Progenitor cell of endocrine pancreas (in vitro differentiated cells): ENCODE measurements at regions not wholly inside any gene's neighbourhood (a gene's known extent, or its start where the extent isn't known, plus 50 kb on each side); places are given as distances from the start of the nearest gene placed in this dataset.

Experiments used
- DNase-seq: peaks from one replicate; pipeline ENCODE4 v3.0.0; 2021; ENCODE audit warnings: low spot score; ENCODE audit not compliant: unreplicated experiment
- H3K27ac Mint-ChIP-seq: 2 replicates; pipeline ENCODE4 v1.8.0; 2021; ENCODE audit warnings: mild to moderate bottlenecking, moderate library complexity, mixed read lengths
- H3K27me3 Mint-ChIP-seq: 2 replicates; pipeline ENCODE4 v1.8.0; 2021; ENCODE audit warnings: mixed read lengths
- H3K36me3 Mint-ChIP-seq: 2 replicates; pipeline ENCODE4 v1.8.0; 2022; ENCODE audit warnings: mixed read lengths; ENCODE audit not compliant: insufficient read depth
- H3K4me1 Mint-ChIP-seq: 2 replicates; pipeline ENCODE4 v1.8.0; 2021; ENCODE audit warnings: low read depth, mixed read lengths
- H3K4me3 Mint-ChIP-seq: 2 replicates; pipeline ENCODE4 v1.8.0; 2021; ENCODE audit warnings: low read depth, mild to moderate bottlenecking, moderate library complexity, mixed read lengths
- H3K9me3 Mint-ChIP-seq: 2 replicates; pipeline ENCODE4 v1.8.0; 2021; ENCODE audit warnings: low read depth, mixed read lengths
- CTCF ChIP-seq: fragments of 200-600 bp; sonication (generic); IDR thresholded peaks from one replicate; pipeline ENCODE4 v1.5.0; 2021; ENCODE audit warnings: antibody characterized with exemption, mild to moderate bottlenecking; ENCODE audit not compliant: unreplicated experiment

GRCh38 chr12:92426332-92426731, 276.5 kb upstream of the PLEKHG7 start:
- DNase-seq, result no peak
- H3K27ac Mint-ChIP-seq, result no peak overlapping the region

GRCh38 chr12:92425165-92425564, 277.6 kb upstream of the PLEKHG7 start:
- no peak overlapping the region for H3K4me3 Mint-ChIP-seq
- DNase-seq, result no peak
- no peak for TF ChIP-seq CTCF
- no peak overlapping the region for H3K27ac Mint-ChIP-seq
- peaks cover 3% of the 10 kb centered on the region for H3K9me3 Mint-ChIP-seq
- H3K27me3 Mint-ChIP-seq, result no peaks in the 10 kb centered on the region
- no peaks in the 10 kb centered on the region for H3K36me3 Mint-ChIP-seq
- H3K4me1 Mint-ChIP-seq, result peaks cover 12% of the 10 kb centered on the region

More at GRCh38 chr12:92426332-92426731, 276.5 kb upstream of the PLEKHG7 start:
- H3K36me3 Mint-ChIP-seq, result no peaks in the 10 kb centered on the region
- H3K9me3 Mint-ChIP-seq, result no peaks in the 10 kb centered on the region
- peaks cover 16% of the 10 kb centered on the region for H3K4me1 Mint-ChIP-seq
- TF ChIP-seq CTCF, result no peak
- no peak overlapping the region for H3K4me3 Mint-ChIP-seq
- H3K27me3 Mint-ChIP-seq, result no peaks in the 10 kb centered on the region

DNA sequence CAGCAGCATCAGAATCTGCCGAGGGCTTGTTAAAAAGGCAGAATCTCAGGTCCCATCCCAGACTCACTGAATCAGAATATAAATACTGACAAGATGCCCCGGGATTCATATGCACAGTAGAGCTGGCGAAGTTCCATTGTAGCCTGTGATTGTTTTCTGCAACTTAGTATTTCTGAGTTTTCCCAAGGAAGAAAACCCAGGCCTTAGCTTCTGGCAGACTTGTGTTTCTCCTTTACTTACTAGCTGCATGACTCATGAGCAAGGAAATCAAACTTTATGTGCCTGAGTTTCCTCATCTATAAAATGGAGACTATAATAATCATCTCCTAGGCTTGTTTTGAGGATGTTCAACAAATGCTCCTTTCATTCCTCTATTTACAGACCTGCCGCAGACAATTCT, 278.5 kb upstream of the PLEKHG7 start:
- Mint-ChIP-seq H3K4me3 (no peak overlapping the region), H3K9me3 (peaks cover 3% of the 10 kb centered on the region), H3K36me3 (no peaks in the 10 kb centered on the region), H3K27me3 (no peaks in the 10 kb centered on the region), H3K4me1 (peaks cover 5% of the 10 kb centered on the region), H3K27ac (no peak overlapping the region)
- DNase-seq, result no peak
- TF ChIP-seq CTCF, result no peak

- Mint-ChIP-seq H3K36me3 (no peaks in the 10 kb centered on the region), H3K4me3 (no peak overlapping the region), H3K9me3 (peaks cover 3% of the 10 kb centered on the region), H3K27ac (no peak overlapping the region), H3K4me1 (no peaks in the 10 kb centered on the region), H3K27me3 (no peaks in the 10 kb centered on the region)
- TF ChIP-seq CTCF, result no peak
- no peak for DNase-seq
These were observed 276.1 kb upstream of the BTG1 start for GRCh38 chr12:92421701-92422100.

DNA sequence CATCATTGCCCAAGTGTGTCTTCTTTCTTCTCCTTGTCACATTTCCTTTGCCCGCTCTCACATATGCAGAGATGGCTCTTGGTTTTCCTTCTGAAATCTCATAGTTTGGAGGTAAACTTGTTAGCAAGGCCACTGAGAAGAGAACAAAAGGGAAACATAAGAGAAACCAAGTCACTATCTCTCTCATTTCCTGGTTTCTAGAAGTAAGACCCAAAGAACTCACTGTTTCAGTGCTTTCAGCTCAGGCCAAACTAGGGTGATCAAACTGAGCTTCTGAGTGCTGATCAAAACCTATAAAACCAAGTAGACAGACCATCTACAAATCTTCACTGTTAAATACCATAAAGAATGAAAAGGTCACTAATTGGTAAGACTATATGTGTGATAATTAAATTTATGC, 275.4 kb upstream of the BTG1 start:
- DNase-seq, result no peak
- TF ChIP-seq CTCF, result no peak
- H3K4me1 Mint-ChIP-seq, result no peaks in the 10 kb centered on the region
- H3K27ac Mint-ChIP-seq, result no peak overlapping the region
- no peaks in the 10 kb centered on the region for H3K27me3 Mint-ChIP-seq
- no peaks in the 10 kb centered on the region for H3K36me3 Mint-ChIP-seq
- peaks cover 3% of the 10 kb centered on the region for H3K9me3 Mint-ChIP-seq
- no peak overlapping the region for H3K4me3 Mint-ChIP-seq

DNA sequence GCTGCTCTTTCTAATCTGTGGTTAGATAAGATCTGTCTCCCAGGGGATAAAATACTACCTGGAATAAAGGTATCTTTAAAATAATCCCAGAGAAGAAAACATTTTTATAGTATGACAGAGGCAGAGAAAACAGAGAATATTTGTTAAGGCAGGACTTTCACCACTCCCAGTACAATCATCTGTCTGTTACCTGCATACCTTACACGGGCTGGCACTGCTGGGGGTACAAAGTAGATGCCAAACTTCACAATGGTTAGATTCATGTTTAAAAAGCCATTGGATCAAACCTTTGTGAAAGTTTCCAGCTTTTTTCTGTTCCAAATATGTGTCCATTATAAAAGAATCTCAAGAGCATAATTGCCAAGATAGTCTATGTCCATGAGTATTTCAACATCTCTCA, 273.6 kb upstream of the BTG1 start:
- H3K27me3 Mint-ChIP-seq, result no peaks in the 10 kb centered on the region
- no peak for TF ChIP-seq CTCF
- DNase-seq, result no peak
- H3K36me3 Mint-ChIP-seq, result no peaks in the 10 kb centered on the region
- peaks cover 3% of the 10 kb centered on the region for H3K9me3 Mint-ChIP-seq
- H3K4me1 Mint-ChIP-seq, result no peaks in the 10 kb centered on the region
- no peak overlapping the region for H3K4me3 Mint-ChIP-seq
- H3K27ac Mint-ChIP-seq, result no peak overlapping the region
